GM23248 (cell line): ENCODE measurements at regions not wholly inside any gene's neighbourhood (a gene's known extent, or its start where the extent isn't known, plus 50 kb on each side); places are given as distances from the start of the nearest gene placed in this dataset.

Experiments used
- DNase-seq: peaks from one replicate; pipeline ENCODE4 v3.0.0-alpha.2; 2015
- H2AFZ ChIP-seq: fragments of 200-600 bp; sonication (generic); 2 replicates; pipeline ENCODE4 v1.6.1; 2016; ENCODE audit warnings: antibody characterized with exemption
- H3F3A ChIP-seq: fragments of 200-600 bp; sonication (generic); 2 replicates; pipeline ENCODE4 v1.6.1; 2016; ENCODE audit warnings: mild to moderate bottlenecking, antibody characterized with exemption, mixed run types; ENCODE audit not compliant: insufficient read depth
- H3K27ac ChIP-seq: fragments of 200-600 bp; sonication (generic); 2 replicates; pipeline ENCODE4 v1.5.1; 2016; ENCODE audit warnings: mild to moderate bottlenecking
- H3K27me3 ChIP-seq: fragments of 200-600 bp; sonication (generic); replicated peaks from 2 replicates; pipeline ENCODE4 v1.6.1; 2016; ENCODE audit warnings: mild to moderate bottlenecking; ENCODE audit not compliant: insufficient read depth
- H3K36me3 ChIP-seq: fragments of 200-600 bp; sonication (generic); 2 replicates; pipeline ENCODE4 v1.6.1; 2016; ENCODE audit warnings: low read depth, mild to moderate bottlenecking
- H3K4me1 ChIP-seq: fragments of 200-600 bp; sonication (generic); 2 replicates; pipeline ENCODE4 v1.6.1; 2016; ENCODE audit warnings: mild to moderate bottlenecking; ENCODE audit not compliant: insufficient read depth
- H3K4me2 ChIP-seq: fragments of 200-600 bp; sonication (generic); one replicate; pipeline ENCODE4 v1.6.1; 2016; ENCODE audit warnings: mild to moderate bottlenecking; ENCODE audit not compliant: unreplicated experiment
- H3K4me3 ChIP-seq: fragments of 200-600 bp; sonication (generic); 2 replicates; pipeline ENCODE4 v1.5.1; 2016; ENCODE audit warnings: mild to moderate bottlenecking
- H3K79me2 ChIP-seq: fragments of 200-600 bp; sonication (generic); 2 replicates; pipeline ENCODE4 v1.6.1; 2016; ENCODE audit warnings: mild to moderate bottlenecking; ENCODE audit not compliant: insufficient read depth
- H3K9ac ChIP-seq: fragments of 200-600 bp; sonication (generic); 2 replicates; pipeline ENCODE4 v1.6.1; 2016; ENCODE audit warnings: mild to moderate bottlenecking
- H3K9me2 ChIP-seq: fragments of 200-600 bp; sonication (generic); 2 replicates; pipeline ENCODE4 v1.6.1; 2016; ENCODE audit warnings: mixed run types, mild to moderate bottlenecking, moderate library complexity; ENCODE audit not compliant: insufficient read depth
- H3K9me3 ChIP-seq: fragments of 200-600 bp; sonication (generic); one replicate; pipeline ENCODE4 v1.6.1; 2017; ENCODE audit warnings: low read depth
- H4K20me1 ChIP-seq: fragments of 200-600 bp; sonication (generic); 2 replicates; pipeline ENCODE4 v1.6.0; 2016; ENCODE audit not compliant: insufficient read depth
- EZH2 ChIP-seq: fragments of 200-600 bp; sonication (generic); IDR thresholded peaks from 2 replicates; pipeline ENCODE4 v1.6.1; 2018; ENCODE audit warnings: antibody characterized with exemption, mild to moderate bottlenecking; ENCODE audit not compliant: insufficient read depth, poor library complexity, severe bottlenecking
- EZH2phosphoT487 ChIP-seq: fragments of 200-600 bp; sonication (generic); IDR thresholded peaks from 2 replicates; pipeline ENCODE4 v1.6.1; 2018; ENCODE audit warnings: antibody characterized with exemption, moderate library complexity, mild to moderate bottlenecking, low read depth; ENCODE audit not compliant: insufficient read depth
- WGBS, 2 experiments: methylation state at CpG; one replicate each; pipeline ENCODE4 v1.1.6; 2015 to 2017; ENCODE audit warnings: low lambda C conversion rate in 2 of 2, low coverage in 1 of 2; ENCODE audit errors: missing lambda C conversion rate in 2 of 2; 5-methylcytosine and 5-hydroxymethylcytosine counted together
- in situ Hi-C: fragments of 300-500 bp; cut with MboI; formaldehyde crosslinking; loops from 2 replicates; pipeline ENCODE4 v1.15.0; 2020

DNA sequence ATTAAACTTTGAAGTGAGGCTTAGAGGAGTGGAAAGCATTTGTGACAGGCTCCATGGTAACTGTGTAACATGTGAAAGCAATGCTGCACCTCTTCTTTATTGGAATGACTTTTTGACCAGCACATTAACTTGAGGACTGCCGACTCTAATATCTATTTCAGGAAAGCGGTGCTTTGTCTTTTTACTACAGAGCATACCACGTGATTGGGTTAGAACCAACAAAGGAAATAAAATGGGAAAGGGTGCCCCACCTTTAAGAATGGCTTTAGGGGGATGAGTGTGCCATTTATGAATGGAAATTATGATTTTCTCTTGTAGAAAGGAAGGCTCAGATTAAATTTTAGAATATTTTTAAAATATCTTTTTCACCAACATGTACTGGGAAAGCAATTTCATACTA is 57.3 kb upstream of the VPREB1 start:
- in situ Hi-C loops = no loop called here
- Histone ChIP-seq H4K20me1 (no peaks in the 10 kb centered on the region), H3K4me3 (no peak overlapping the region), H3K27me3 (peaks cover 33% of the 10 kb centered on the region), H3K9ac (no peak overlapping the region), H2AFZ (no peak overlapping the region), H3K4me1 (no peaks in the 10 kb centered on the region), H3K9me3 (no peaks in the 10 kb centered on the region), H3K36me3 (no peaks in the 10 kb centered on the region), H3F3A (no peaks in the 10 kb centered on the region), H3K4me2 (no peak overlapping the region), H3K9me2 (no peaks in the 10 kb centered on the region), H3K79me2 (no peaks in the 10 kb centered on the region), H3K27ac (no peak overlapping the region)
- 41 to 45% methylated on average over 3 of the region's 3 CpGs for WGBS, 2 experiments
- no peak for TF ChIP-seq EZH2
- TF ChIP-seq EZH2phosphoT487 = no peak
- DNase-seq = no peak

GRCh38 chr22:22185844-22186499 is 58.6 kb upstream of the VPREB1 start:
- Histone ChIP-seq H3K4me3 (no peak overlapping the region), H4K20me1 (no peaks in the 10 kb centered on the region), H3K27ac (no peak overlapping the region), H3K4me1 (no peaks in the 10 kb centered on the region), H3K9me2 (no peaks in the 10 kb centered on the region), H3K36me3 (no peaks in the 10 kb centered on the region), H3K4me2 (no peak overlapping the region), H3F3A (no peaks in the 10 kb centered on the region), H3K9ac (no peak overlapping the region), H2AFZ (no peak overlapping the region), H3K27me3 (peaks cover 42% of the 10 kb centered on the region), H3K79me2 (no peaks in the 10 kb centered on the region), H3K9me3 (no peaks in the 10 kb centered on the region)
- no peak for DNase-seq
- TF ChIP-seq EZH2phosphoT487 = no peak
- no peak for TF ChIP-seq EZH2
- in situ Hi-C loops = no loop called here
- WGBS, 2 experiments = 16 to 20% methylated on average over 5 of the region's 5 CpGs

GRCh38 chr22:22185217-22185616 is 59.4 kb upstream of the VPREB1 start:
- 28 to 31% methylated on average over 3 of the region's 3 CpGs for WGBS, 2 experiments
- in situ Hi-C loops = no loop called here
- TF ChIP-seq EZH2phosphoT487 (no peak), EZH2 (no peak)
- H3K36me3 ChIP-seq = no peaks in the 10 kb centered on the region
- H3K79me2 ChIP-seq = no peaks in the 10 kb centered on the region
- no peak overlapping the region for H2AFZ ChIP-seq
- H3K27me3 ChIP-seq = peaks cover 49% of the 10 kb centered on the region
- DNase-seq = no peak
- H4K20me1 ChIP-seq = no peaks in the 10 kb centered on the region
- no peaks in the 10 kb centered on the region for H3K4me1 ChIP-seq
- no peaks in the 10 kb centered on the region for H3K9me2 ChIP-seq
- no peak overlapping the region for H3K4me3 ChIP-seq
- no peak overlapping the region for H3K4me2 ChIP-seq
- H3K9ac ChIP-seq = no peak overlapping the region
- H3K9me3 ChIP-seq = no peaks in the 10 kb centered on the region
- H3K27ac ChIP-seq = no peak overlapping the region
- H3F3A ChIP-seq = no peaks in the 10 kb centered on the region

DNA sequence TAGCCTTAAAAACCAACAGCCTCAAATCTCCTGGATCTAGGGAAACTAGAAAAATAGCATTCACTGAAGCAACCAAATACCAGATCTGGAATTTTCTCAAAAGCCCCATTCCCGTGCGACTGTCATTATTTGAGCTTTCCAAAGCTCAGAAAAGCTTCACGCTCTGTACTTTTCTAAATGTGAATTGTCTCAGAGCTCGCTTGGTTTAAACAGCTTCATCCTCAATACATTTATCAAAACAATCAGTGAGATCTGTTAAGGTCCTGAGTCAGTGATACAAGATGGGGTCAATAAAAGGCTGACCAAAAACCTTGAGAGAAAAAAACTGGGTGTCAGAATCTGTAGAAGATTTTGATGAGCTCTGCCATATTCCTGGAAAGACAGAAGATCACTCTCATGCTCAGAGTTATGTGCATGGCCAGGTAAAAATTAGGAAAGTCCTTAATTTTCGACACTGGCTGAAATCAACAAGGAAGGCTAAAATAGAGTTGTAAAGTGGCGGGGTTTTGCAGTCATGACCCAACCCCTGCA is 60.2 kb upstream of the VPREB1 start:
- no peaks in the 10 kb centered on the region for H3K9me2 ChIP-seq
- H3K4me3 ChIP-seq = no peak overlapping the region
- WGBS, 2 experiments = 24 to 32% methylated on average over 6 of the region's 6 CpGs
- no peaks in the 10 kb centered on the region for H3K36me3 ChIP-seq
- H3K4me1 ChIP-seq = no peaks in the 10 kb centered on the region
- in situ Hi-C loops = no loop called here
- no peak overlapping the region for H3K27ac ChIP-seq
- H3K4me2 ChIP-seq = no peak overlapping the region
- DNase-seq = no peak
- no peaks in the 10 kb centered on the region for H3K9me3 ChIP-seq
- no peak overlapping the region for H2AFZ ChIP-seq
- no peak overlapping the region for H3K9ac ChIP-seq
- H3K79me2 ChIP-seq = no peaks in the 10 kb centered on the region
- peaks cover 58% of the 10 kb centered on the region for H3K27me3 ChIP-seq
- no peaks in the 10 kb centered on the region for H3F3A ChIP-seq
- H4K20me1 ChIP-seq = no peaks in the 10 kb centered on the region
- no peak for TF ChIP-seq EZH2phosphoT487
- TF ChIP-seq EZH2 = no peak

- H3K4me1 ChIP-seq = no peaks in the 10 kb centered on the region
- H3K27ac ChIP-seq = no peak overlapping the region
- no peak for DNase-seq
- in situ Hi-C loops = no loop called here
- H3F3A ChIP-seq = no peaks in the 10 kb centered on the region
- no peaks in the 10 kb centered on the region for H4K20me1 ChIP-seq
- no peaks in the 10 kb centered on the region for H3K79me2 ChIP-seq
- no peak for TF ChIP-seq EZH2phosphoT487
- TF ChIP-seq EZH2 = no peak
- H2AFZ ChIP-seq = no peak overlapping the region
- H3K9ac ChIP-seq = no peak overlapping the region
- peaks cover 59% of the 10 kb centered on the region for H3K27me3 ChIP-seq
- no peak overlapping the region for H3K4me2 ChIP-seq
- H3K36me3 ChIP-seq = no peaks in the 10 kb centered on the region
- H3K9me2 ChIP-seq = no peaks in the 10 kb centered on the region
- no peak overlapping the region for H3K4me3 ChIP-seq
- H3K9me3 ChIP-seq = no peaks in the 10 kb centered on the region
Observed at GRCh38 chr22:22182990-22183264, 61.7 kb upstream of the VPREB1 start.
